ENCODE measurements at regions not wholly inside any gene's neighbourhood (a gene's known extent, or its start where the extent isn't known, plus 50 kb on each side); places are given as distances from the start of the nearest gene placed in this dataset.

DNA sequence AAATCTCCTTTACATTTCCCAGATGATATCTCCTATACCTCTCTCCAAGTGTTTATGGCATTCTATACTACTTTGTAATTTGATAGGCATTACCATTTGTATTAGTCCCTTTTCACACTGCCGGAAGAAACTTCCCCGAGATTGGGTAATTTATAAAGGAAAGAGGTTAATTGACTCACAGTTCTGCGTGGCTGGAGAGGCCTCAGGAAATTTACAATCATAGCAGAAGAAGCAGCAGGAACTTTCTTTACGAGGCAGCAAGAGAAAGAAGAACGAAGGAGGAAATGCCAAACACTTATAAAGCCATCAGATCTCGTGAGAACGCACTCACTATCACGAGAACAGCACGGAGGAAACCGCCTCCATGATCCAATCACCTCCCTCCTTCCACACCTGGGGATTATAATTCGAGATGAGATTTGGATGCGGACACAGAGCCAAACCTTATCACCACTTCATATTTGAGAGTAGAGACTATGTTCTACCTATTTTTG, 1194.6 kb downstream of the SORCS1 start:
- no peak for DNase-seq

DNA sequence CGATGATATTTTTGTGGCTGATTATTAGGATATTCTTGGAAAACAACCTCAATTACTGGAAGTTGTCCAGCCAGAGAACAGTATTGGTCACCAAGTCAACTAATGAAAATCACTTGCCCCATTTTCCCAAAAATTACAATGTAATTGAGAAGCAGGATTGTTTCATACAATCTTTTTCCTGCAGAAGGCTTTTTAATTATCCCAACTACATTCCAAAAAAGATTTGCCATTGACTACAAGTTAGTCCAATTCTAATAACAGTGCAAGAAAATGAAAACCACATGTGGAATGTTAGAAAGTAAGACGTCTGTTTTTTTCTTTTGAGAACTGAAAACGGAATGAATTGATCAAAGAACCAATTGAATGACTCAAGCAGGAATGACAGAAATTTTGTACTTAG, 1195.8 kb downstream of the SORCS1 start:
- DNase-seq: no peak

DNA sequence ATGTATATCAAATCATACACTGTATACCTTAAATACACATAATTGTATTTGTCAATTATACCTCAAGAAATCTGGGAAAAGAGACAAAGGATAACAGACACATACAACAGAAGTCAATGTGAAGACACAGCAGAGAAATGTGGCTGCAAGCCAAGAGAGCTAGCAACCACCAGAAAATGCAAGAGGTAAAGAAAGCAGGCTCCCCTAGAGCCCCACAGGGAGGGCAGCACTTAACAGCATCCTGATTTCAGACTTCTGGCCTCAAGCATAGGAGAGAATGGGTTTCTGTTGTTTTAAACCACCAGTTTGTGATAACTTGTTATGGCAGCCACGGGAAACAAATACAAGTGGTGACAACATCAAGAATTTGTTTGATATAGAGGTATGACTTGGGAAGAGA, 1197.2 kb downstream of the SORCS1 start:
- no peak for DNase-seq

DNA sequence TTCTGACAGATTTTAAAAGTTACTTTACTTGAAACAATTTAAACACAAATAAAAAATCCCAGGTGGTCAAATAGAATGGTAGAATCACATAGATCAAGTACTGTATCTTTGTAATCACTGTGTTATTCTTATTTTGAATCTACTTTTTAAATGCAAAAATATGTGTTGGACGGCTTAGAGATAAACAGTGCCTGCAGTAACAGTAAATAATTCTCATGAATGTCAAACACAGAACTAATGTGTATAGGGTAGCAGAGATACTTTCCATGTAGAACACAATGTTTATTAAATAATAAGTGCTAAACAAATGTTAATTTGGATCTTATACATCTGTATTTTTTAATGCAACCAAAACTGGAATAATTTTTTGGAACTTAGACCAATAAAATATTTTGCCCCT, 1199.4 kb downstream of the SORCS1 start:
- DNase-seq: no peak

DNA sequence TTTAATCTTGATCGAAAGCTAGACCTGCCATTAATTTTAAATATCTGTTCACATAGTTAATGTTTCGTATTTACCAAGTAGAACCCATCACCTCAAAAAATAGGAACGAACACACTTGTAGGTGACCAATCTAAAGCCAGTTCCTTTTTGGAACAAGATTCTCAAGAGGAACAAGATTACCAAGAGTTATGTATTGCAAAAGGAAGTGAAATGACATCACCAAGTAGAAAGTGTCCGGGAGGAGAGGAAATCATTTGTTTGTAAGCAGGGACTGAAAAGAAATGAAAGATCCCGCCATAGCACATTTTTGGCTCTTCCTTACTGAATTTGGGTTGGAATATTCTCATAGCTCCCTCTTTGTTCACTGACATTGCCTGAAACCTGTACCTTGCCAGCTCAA, 1200.5 kb downstream of the SORCS1 start:
- DNase-seq: no peak

DNA sequence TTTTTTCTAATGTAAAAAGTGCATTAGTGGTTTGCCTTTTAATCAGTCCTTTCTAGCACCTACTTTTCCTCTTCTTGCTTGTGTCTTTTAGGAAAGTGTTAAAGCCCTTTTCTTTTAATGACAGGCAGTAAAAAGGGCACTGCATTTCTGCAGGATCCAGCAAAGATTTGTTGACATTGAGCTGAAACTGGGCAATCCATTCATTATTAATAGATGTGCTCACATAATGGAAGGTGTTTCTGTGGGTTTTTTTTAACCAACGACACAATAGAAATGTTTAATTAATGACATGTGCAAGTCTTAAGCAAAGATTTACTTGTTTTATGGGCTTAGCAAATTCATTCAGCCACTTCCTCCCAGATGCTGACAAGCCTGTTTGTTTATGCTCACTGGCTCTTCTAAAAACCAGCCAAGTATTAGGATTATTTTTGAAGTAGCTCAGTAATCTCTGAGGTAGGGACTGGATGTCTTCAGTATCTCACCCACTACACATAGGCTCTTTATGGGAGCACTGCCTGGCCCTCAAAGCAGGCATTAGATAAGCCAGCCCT, 1201.1 kb downstream of the SORCS1 start:
- DNase-seq: no peak

DNA sequence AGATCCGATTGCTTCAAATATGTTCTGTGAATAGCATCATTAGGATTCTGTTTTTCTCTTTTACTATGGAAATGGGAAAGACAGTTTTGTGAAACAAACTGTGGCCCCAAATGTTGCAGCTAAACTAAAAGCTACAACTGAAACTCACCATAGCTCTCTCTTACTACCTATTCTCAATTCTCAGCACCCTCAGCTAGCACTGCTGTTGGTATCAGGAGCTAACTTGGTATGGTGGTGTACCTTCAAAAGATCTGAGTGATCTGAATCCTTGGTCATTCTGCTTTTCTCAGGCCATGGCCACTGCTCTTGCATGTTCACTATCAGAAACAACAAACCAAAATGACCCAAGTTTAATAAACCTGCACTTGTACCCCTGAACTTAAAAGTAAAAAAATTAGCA, 1208.0 kb downstream of the SORCS1 start:
- DNase-seq: no peak

DNA sequence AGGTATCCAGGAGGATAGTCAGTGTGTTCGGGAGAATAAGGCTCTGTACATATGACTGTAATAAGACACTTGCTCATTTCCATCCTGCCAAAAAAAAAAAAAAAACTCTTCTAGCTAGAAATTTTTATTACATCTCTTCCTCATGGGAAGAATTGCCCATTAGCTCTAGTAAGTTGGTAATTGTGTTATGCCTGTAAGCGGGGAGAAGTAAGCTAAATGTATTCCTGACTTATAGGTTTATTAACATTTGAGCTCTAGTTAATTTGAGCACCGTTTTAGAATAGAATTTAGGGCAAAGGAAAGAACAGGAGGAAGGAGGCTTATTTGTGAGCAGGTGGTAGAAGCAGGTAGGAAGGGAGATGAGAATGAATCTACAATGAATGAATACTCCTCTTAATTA, 1210.6 kb downstream of the SORCS1 start:
- DNase-seq: no peak

DNA sequence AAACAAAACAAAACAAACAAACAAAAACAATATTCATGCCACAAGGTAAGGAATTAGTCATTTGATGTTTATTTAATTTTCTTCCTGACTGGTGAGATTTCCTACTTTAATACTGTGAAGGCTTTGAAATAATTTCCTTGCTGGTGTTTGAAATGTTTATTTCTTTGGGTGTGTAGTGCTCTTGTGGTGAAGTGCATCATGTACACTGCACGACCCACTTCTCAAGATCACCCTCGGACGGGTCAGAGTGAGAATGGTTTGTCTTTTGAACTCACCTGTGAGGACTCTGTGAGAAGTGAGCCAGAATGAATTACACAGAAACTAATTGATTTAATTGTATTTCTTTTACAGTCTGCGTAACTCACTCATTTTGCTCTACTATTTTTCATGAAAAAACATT, 1211.5 kb downstream of the SORCS1 start:
- no peak for DNase-seq

DNA sequence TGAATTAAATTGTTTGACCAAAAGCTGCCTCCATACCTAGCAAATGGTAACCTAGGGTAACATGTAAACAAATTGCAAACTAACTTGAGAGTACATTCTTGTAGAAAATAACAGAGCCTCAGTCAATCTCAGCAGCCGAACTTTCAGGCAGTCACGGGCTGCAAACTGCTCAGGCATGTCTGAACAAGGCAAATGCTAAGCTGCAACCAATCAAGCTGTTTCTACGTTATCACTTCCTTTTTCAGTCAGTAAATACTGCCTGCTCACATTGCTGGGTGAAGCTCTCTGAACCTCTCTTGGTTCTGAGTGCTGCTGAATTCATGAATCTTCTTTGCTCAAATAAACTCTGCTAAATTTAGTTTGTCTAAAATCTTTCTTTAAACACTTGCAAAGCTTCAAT, 1212.4 kb downstream of the SORCS1 start:
- no peak for DNase-seq

DNA sequence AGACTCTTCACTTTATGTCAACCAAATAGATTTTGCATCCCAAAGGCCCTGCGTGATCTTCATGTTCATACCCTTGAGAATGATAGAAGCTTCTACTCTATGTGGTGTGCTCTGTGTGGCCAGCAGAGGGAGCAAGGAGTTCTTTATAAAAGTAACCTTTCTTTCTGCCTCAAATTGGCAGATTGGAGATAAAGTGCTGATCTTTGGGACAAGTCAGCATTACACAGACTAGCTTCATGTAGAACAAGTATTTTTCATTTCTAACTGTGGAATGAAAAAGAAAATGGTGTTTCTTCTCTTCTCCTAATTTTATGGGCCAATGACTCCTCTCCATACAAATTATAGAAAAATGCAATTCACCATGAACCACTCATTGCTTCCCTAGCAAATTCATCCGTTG, 1214.1 kb downstream of the SORCS1 start:
- DNase-seq: peak; percentile 16

DNA sequence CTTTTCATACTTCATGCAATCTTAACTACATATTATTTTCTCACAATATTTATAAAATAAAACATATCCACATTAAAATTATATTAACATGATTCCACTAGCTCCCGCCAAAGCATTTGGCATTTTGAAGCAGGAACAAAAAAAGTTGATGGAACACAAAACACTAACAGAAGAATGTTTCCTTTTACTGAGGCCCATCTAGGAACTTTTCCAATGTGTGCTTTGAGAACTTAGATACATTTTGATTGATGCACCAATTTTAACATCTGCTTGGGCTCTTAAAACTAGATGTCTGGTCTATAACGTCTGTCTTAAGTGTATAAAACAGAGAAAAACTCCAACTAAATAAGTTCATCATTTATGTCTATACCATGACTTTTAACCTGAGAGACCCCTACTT, 1214.8 kb downstream of the SORCS1 start:
- DNase-seq: no peak

DNA sequence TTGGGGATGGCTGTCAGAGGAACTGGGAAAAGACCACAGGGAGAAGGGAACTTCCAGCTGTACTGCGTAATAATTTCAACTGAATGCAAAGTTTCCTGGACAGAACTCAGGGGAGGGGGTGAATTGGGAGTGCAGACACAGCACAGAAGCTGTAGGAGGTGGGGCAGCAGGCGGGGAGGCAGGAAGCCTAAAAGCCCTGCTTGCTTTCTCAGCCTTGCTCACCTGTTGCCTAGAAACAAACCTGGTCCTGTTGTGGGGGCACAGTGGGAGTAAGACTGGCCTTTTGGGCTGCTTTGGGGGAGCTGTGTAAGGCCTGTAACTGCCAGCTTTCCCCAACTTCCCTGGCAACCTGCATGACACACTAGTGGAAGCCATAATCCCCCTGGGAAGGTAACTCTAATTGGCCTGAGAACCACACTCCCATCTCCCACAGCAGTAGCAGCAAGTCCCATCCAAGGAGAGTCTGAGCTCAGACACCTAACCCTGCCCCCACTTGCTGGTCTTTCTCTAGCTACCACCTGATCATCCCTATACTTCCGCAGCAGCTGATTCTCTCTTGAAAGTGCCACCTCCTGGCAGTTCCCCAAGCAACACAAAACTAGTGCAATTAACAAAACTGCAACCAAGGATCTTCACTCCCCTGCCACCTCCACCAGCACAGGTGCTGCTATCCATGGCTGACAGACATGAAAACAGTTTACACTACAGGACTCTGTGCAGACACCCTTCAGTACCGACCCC, 1239.3 kb downstream of the SORCS1 start:
- DNase-seq: no peak

DNA sequence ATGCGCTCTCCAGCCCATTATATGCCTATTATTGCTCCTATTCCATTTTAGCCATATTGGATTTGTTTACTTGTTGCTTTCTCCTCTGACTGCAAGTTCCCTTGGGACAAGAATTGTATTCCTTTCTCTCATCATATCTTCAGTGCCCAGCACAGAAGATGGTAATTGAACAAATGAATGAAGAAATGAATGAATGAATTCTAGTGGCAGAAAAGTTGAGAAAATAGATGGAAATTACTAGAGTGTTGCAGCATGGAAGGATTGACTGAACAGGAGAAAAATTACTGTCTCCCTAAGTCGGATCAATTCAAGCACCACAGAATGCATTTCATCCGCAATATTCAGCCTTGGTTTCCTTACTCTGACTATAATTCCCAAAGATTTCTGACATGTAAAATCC, 1243.2 kb downstream of the SORCS1 start:
- no peak for DNase-seq

DNA sequence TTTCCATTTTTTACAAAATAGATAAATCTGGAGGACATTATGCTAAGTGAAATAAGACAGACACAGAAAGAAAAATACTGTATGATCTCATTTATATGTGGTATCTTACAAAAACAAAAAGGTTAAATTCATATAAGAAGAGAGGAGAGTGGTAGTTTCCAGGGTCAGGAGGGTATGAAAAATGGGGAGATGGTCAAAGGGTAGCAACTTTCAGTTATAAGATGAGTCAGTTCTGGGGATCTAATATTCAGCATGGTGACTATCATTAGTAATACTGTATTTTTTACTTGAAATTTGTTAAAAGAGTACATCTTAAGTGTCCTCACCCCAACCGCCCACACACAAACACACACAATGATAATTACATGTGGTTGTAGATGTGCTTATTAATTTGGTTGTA, 1250.1 kb downstream of the SORCS1 start:
- no peak for DNase-seq

DNA sequence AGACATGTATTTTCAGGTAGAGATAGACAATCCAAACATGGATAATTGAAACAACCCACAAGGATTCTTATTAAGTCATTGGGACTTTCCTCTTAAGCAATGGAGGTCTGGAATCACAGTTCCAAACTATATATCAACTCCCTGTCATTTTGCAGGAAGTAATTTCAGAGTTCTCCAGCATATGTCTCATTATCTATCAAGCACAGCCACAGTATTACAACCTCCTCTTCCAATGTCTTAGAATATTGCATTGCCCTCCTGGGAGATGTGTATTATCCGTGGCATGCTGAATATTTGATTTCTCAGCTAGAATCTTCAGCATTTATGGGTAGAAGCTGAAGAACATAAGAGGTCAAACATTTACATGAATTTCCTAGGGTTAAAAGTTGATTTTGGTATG, 1255.8 kb downstream of the SORCS1 start:
- DNase-seq: no peak

DNA sequence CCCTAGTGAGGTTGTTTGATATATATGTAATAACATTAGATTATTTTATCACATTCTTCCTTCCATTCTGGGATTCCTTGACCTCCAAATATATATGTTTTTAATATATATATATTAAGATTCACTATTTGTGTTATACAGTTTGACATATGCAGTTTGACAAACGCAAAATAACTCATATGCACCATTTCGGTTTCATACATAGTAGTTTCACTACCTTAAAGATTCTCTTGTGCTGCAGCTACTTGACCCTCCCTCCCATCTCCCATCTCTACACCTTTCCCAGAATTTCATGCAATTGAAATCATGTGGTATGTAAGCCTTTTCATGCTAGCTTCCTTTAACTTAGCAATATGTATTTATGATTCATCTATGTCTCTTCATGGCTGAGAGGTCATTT, 1244.4 kb downstream of the SORCS3 start:
- DNase-seq: no peak

DNA sequence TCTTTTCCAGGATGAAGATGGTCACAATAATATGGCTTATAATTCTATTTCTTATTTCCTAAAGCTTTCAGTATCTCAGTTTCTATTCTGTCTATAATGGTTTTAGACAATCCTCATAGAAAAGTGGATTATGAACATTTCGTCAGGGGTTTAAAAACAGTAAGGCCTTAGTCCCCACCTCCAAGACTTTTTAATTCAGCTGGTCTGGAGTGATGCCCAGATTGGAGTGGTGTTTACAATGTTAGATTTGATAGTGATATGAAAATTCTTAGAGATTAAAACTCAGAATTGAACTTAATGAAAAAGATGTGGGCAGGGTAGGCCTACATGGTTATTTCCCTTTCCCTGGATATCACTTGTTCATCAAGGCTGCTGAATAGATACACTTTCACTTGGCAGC, 1238.3 kb downstream of the SORCS3 start:
- no peak for DNase-seq

DNA sequence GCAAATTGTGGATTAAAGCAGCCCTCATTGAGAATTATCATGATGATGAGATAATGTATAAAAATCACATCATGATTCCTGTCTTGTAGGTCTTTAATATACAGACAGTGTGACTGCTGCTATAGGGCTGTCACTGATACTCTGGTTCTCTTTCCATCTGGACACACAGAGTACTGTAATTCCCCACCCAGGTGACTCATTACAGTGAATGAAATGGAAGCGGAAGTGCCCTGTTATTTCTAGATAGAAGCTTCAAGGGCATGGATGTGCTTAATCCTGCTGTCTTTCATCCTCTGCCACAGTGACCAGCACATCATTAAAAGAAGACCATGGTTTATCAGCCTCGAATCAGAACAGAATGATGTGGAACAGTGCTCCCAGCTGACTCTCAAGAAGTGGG, 1234.0 kb downstream of the SORCS3 start:
- DNase-seq: no peak

DNA sequence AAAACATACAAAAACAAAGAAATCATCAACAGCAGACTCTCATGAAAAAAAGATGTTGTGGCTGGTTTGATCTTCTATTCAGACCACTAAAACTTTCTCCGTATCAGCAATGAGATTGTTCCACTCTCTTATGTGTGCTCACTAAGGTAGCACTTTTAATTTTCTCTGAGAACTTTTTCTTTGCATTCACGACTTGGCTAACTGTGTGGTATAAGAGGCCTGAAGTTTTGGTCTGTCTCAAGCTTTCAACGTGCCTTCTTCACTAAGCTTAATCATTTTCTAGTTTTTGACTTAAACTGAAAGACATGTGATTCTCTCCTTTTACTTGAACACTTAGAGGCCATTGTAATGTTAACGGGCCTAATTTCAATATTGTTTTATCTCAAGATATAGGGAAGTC, 1231.6 kb downstream of the SORCS3 start:
- DNase-seq: no peak

DNA sequence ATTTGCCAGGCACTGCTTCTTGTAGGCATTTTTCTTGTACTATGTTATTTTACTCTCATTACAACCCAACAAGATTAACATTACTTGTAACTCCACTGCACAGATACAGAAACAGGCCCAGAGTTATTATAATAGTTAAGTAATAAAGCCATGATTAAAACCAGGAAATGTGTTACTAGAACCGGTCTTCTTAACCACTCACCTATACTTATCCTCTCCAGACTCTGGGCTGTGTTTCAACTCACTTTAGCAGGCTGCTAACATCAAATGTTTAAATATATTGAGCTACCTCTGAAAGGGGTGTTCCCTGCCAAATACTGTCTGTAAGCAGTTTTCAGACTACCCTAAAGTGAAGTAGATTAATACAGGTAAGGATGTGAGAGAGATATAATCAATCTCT, 1227.8 kb downstream of the SORCS3 start:
- no peak for DNase-seq

DNA sequence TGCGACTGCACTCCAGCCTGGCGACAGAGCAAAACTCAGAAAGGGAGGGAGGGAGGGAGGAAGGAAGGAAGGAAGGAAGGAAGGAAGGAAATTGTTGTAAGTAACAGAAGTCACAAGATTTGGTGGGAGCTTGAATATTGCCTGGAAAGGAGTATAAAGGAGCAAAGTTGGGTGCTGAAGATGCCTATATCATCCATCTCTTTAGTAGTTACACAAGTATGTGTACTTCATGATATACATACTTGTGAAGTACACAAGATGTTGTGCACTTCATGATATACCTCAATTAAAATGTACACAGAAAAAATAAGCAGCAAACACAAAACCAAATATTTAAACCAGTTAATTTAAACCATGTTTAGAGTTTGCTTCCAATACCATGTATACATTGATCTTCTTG, 1223.8 kb downstream of the SORCS3 start:
- no peak for DNase-seq

DNA sequence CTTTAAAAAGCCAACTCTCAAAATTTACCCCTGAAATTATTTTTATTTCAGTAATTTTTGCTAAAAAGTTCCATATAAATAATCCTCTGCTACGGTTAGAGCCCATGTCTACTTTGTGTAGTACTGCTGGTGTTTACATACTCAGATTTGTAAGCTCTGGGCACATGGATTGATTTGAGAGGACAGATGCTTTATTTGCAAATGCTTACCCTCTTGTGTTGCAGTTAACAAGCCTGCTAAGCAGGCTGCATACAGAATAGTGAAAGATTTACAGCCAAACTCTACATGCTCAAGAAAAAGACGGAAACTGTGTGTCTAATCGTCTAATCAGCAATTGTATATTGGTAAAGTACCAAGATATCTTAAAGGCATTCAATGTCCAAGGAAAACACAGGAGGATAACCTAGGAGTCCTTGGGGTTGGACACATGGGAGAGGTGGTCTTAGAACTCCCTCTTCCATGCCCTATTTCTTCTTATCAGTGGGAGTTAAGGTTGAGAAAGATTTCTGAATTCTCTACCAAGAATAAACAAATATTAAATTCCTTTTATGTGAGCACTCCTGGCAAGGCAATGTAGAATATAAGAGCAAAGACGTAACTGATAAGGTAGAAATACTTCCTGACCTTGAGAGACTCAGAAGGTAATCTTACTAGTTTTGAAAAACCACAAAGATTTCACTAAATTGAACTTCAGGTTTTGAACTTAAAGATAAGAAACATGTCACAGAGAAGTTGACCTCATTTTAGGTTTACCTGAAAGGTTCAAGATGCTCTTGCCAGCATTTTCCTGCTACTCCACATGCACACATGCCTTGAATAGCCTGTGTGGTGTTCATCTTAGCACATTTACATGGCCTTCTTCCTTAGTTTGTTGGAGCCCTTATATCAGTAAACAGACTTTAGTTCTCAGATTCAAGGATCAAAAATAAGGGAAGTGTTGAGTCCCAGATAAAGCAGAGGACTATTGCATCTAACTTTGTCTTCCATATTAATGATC, 1216.5 kb downstream of the SORCS3 start:
- DNase-seq: no peak

DNA sequence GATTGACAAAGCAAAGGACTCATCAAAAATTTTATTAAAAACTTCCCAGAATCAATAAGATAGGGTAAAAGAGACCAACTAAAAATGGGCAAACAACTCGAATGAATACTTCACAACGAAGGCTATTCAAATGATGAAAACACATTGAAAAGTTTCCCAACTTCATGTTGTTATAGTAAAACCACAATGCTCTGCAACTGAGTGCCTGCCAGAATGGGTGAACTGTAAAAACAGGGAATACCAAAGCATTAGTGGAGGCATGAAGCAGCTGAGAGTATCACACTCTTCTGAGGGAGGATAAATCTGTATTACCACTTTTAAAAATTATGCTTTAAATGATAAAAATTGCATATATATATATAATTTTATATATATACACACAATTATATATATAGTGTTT, 1214.7 kb downstream of the SORCS3 start:
- DNase-seq: no peak
